ENCODE measurements at regions not wholly inside any gene's neighbourhood (a gene's known extent, or its start where the extent isn't known, plus 50 kb on each side); places are given as distances from the start of the nearest gene placed in this dataset.
"Not testable (repeated sequence)": the region's sequence is repeated elsewhere in the genome, so short reads cannot be mapped to it uniquely, and the experiment has no call there.

DNA sequence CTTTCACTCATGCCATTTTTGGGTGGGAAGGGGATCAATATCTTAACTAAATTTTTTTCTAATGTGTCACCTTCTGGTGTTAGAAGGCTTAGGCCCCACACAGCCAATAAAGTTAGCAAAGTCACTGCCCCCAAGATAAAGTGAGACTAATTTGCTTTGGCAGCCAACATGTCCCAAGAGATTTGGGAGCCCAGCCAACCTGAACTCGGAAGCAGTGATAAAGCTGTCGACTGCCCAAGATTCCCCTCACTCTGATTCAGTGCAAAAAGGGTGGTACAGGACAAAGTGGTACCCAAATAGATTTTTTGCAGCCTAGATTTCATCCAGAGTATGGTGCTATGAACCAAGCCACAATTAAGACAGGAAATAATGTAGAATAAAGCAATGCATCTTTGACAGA lies 572.5 kb upstream of the ARRDC3 start:
- DNase-seq: no peak

DNA sequence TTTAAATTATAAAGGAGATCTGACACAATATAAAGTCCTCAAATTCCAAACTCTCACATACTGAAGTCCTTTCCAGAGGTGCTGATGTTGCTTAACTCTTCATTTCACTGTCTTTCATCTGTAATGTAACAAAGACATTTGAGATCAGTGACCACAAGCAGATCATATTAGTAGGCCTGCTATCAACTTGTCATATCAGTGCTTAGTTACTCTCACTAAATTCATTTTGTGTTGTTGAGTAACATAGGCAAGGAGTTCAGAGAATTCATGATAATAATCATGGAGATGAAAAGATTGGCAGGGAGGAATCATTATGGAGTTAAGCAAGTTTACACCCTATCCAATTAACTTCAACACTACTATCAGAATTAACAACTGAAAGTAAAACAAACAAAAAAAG lies 571.0 kb upstream of the ARRDC3 start:
- DNase-seq: no peak

DNA sequence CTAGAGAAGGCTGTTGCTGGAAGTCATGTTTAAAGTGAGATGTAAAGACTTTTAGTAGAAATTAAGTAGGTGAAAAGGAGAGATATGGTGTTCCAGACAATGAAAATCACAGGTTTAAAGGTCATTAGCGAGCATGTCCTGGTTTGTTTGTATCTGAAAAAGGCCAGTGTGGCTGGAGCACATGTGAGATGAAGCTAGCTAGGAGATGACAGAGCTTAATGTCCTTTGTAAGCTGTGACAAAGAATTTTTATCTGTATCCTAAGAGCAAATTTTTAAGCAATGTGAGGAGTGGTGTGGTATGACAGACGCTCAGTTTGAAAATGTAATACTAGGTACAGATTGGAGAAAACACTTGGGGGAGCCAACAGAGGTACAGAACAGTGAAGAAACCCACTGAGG lies 567.2 kb upstream of the ARRDC3 start:
- no peak for DNase-seq

- no peak for DNase-seq
Measured at GRCh38 chr5:91946870-91947269, 563.8 kb upstream of the ARRDC3 start.

- no peak for DNase-seq
Measured at GRCh38 chr5:91941588-91941987, 558.5 kb upstream of the ARRDC3 start.

DNA sequence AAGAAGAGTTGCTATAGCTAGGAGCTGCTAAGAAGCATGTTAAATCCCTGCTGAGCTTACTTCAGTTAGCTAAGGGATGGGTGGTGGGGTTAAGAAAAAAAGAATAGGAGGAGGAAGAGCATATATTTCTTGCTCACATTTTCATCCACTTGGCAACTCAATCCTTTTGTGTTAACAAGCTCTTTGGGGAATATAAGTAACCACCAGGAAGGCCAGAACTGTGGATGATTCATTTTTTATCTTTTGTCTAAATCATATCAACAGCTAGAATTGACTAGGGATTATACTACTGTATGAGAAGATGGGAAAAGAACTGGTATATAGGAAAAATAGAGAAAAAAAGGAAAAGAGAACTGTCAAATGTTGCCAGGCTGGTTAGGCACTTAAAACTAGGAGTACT lies 555.3 kb upstream of the ARRDC3 start:
- DNase-seq: no peak

DNA sequence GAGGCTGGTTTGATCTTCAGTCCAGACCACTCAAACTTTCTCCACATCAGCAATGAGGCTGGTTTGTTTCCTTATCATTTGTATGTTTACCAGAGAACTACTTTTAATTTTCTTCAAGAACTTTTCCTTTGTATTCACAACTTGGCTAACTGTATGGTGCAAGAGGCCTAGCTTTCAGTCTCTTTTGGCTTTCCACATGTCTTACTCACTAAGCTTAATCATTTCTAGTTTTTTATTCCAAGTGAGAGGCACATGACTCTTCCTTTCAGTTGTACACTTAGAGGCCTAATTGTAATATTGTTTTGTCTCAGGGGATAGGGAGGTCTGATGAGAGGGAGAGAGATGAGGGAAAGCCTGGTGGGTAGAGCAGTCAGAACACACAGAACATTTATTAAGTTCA lies 554.0 kb upstream of the ARRDC3 start:
- no peak for DNase-seq

DNA sequence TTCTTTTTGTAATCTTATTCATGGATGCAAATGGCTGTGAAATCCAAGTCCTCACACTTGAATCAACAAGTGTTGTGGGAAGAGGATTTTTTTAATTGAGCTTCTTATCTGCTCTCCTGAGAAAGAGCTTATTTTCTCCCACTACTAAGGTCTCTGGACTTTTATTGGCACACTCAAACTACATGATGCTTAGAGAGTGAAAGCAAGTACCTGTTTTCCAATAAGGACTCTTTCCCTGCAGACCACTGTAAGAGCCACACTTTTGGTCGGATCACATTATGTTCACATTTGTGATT lies 546.4 kb upstream of the ARRDC3 start:
- DNase-seq: no peak

GRCh38 chr5:91928754-91929521 lies 545.8 kb upstream of the ARRDC3 start:
- no peak for DNase-seq

DNA sequence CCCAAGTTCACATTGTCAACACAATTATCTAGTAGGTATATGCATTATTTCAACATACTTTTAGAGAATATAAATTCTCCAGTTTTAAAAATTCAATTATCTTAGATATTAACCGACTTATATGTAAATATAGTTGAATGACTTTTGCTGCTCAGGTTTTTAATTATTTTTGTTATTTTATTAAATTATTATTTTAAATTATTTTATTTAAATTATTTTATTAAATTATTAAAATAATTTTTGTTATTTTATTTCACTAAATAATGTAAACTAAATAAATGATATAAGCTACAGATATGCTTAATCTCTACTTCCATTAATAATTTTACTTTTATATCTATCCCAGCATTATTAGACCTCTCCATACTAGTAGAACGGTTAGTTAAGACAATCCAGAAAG lies 544.3 kb upstream of the ARRDC3 start:
- DNase-seq: no peak

DNA sequence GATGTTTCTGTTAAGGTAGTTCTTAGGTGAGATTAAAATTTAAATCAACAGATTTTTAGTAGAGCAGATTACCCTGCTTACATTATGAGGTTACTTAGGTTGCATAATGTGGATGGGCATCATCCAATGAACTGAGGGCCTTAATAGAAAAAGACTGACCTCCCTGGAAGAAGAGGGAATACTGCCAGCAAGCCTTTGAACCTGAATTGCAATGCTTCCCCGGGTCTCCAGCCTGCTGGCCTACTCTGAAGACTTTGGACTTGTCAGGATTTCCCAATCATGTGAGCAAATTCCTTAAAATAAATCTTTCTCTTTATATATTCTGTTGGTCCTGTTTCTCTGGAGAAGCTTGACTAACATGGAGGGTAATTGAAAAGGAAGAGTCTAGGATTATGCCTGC lies 542.1 kb upstream of the ARRDC3 start:
- DNase-seq: no peak

DNA sequence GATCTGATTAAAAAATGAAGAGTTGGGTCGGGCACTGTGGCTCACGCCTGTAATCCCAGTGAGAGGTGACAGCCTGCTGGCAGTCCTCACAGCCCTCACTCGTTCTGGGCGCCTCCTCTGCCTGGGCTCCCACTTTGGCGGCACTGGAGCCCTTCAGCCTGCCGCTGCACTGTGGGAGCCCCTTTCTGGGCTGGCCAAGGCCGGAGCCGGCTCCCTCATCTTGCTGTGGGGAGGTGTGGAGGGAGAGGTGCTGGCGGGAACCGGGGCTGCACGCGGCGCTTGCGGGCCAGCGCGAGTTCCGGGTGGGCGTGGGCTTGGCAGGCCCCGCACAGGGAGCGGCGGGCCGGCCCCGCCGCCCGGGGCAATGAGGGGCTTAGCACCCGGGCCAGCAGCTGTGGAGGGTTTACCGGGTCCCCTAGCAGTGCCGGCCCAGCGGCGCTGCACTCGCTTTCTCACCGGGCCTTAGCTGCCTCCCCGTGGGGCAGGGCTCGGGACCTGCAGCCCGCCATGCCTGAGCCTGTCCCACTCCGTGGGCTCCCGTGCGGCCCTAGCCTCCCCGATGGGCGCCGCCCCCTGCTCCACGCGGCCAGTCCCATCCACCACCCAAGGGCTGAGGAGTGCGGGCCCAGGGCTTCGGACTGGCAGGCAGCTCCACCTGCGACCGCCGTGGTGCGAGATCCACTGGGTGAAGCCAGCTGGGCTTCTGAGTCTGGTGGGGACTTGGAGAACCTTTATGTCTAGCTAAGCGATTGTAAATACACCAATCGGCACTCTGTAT lies 534.1 kb upstream of the ARRDC3 start:
- DNase-seq: not testable (repeated sequence)

GRCh38 chr5:91910655-91911054 lies 527.5 kb upstream of the ARRDC3 start:
- no peak for DNase-seq

DNA sequence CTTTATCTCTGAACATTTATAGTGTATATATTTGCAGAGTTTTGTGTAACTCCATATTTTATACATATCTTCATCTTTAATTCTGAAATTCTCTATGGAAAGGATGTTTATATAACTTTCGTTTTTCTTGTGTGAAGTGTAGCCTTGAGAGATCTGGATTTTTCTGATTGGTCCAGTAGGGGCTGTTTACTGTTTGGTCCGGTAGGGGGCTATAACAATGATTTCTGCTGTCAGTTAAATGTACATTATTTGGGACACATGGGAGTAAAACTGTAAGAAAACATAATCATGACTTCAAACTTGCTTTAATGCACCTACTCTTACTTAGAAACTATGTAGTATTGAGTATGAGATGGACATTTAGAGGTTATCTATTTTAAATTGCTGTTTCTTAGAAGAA lies 527.1 kb upstream of the ARRDC3 start:
- no peak for DNase-seq

GRCh38 chr5:91906494-91906893 lies 523.4 kb upstream of the ARRDC3 start:
- no peak for DNase-seq

- no peak for DNase-seq
Measured at GRCh38 chr5:91906027-91906426, 522.9 kb upstream of the ARRDC3 start.

DNA sequence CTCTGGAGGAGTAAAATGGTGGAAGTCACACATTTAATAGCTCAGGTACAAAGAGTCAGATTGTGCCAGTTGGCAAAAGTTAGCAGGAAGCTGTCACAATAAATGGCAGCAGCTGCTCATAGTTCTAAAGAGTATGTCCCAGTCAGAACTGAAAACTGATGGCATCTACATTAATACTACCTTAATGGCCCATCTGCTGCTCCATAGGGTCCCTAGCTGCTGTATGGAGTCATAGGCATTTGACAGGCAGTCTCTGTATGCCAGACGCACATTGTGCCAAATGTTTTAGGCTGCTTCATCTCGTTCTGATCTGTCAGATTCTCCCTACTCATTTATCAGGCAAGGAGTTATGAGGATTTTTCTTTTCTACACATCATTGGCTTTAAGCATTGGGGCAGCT lies 515.8 kb upstream of the ARRDC3 start:
- DNase-seq: no peak

DNA sequence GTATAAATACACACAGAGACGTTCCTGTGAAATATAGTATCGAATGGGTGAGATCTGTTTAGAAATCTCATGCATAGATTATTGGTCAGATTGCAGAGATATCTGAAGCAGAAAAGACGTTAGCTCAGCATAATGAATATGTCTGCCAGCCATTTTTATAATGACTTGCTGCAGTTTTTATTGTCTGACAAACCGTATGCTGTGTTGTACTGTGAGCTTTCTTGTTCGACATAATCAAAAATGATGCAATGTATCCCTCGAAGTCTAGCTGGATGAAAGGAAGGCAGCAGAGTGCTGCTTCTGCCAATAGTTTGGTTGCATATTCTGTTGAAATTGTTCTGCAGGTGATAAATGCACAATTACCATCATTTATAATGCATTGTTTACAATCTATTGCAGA lies 514.9 kb upstream of the ARRDC3 start:
- no peak for DNase-seq

DNA sequence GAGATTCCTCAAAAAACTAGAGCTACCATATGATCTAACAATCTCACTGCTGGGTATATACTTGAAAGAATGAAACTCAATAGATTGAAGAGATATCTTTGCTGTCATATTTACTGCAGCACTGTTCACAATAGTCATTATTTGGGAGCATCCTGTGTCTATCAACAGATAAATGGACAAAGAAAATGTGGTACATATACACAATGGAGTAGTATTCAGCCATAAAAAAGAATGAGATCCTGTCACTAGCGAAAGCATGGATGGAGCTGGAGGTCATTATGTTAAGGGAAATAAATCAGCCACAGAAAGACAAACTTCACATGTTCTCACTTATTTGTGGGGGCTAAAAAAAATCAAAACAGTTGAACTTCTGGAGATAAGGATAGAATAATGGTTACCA lies 505.7 kb upstream of the ARRDC3 start:
- no peak for DNase-seq

DNA sequence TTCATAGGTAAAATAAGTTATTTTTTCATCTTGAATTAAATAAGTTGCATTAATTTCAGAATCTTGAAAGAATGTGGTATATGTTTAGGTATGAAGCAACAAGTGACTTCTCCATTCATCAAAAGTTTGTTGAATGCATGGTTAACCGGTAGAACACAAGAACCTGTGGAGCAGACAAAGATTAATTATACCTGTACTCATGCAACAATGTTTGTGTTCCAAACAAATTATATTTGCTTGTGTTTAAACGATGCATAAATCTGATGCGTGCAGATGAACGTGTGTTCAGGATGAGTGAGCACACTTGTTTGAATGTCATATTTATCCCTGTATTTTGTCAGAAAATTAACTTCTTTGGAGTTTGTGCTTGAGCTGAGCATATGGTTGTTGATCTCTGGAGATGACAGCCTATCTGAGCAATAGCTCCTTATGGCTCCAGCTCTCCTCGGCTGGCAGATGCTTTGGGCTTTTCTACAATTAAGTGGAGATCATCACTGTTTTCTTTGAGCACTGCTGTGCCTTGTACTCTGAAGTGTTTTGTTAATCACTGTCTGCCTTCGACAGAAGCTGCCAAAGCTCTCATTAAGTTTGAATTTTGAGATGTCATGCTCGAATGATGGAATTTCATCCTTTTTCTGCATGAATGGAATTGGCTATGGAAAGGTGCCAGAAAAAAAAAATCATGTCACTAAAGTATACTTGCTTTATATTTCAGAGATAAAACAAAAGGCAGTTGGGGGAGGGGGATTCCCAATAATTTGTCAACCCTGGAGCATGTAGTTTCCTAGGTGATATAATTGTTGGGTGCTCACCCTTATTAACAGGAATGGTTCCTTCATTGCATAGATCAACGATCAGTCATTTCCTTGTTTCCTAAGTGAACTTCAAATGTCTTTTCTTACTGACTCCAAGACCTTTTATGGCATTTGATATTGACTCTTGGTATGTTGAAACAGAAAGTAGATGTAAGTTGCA lies 502.5 kb upstream of the ARRDC3 start:
- DNase-seq: no peak

DNA sequence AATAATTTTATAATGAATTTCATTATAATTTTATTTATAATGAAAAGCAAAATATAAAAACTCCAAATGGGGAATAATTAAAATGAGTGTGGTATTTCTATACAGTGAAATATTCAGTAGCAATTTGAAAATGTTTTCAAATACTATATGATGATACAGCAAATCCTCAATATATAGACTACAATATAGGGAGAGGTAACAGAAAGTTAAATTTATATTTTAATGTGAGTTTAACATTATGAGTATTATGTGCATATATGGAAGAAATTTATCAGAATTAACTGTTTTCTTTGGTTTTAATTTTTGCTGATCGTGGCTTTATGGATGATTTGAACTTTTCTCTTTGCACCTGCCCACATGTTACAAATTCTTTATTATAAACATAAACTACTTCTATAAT lies 500.9 kb upstream of the ARRDC3 start:
- DNase-seq: no peak

GRCh38 chr5:91875196-91875779 lies 492.2 kb upstream of the ARRDC3 start:
- no peak for DNase-seq

DNA sequence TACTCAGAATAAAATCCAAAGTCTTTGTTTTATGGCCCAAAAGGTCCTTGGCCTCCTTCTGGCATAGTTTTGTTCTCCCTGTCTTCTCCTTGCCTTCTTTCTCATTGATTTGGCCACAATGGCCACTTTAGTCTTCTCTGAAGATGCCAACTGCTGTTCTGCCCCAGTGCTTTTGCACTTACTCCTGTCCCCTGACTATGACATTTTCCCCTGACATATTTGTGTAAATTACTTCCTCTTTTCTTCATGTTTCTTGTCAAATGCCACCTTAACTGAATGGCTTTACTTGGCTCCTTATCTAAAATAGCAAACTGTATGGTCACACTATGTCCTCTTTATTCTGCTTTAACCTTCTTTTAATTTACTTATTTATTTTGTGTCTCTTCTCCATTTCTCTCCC lies 484.7 kb upstream of the ARRDC3 start:
- DNase-seq: no peak
